ENCODE measurements at regions not wholly inside any gene's neighbourhood (a gene's known extent, or its start where the extent isn't known, plus 50 kb on each side); places are given as distances from the start of the nearest gene placed in this dataset.

GRCh38 chr2:207254591-207255464 is 89.1 kb upstream of the KLF7 start:
- Histone ChIP-seq H3K27ac (peak overlapping the region in 3 of 5 donors; percentile 39 to 77 (median 76)), H3K36me3 (no peaks in the 10 kb centered on the region), H3K27me3 (no peaks in the 10 kb centered on the region), H3K9me3 (no peaks in the 10 kb centered on the region), H3K4me1 (peaks cover 22 to 53% (median 36%) of the 10 kb centered on the region in 4 donors), H3K4me3 (no peak overlapping the region)
- no peak for DNase-seq
- TF ChIP-seq POLR2A (IDR thresholded peaks at IDR 0.05) (no peak), POLR2AphosphoS5 (IDR thresholded peaks at IDR 0.05) (no peak), EP300 (IDR thresholded peaks at IDR 0.05) (no peak), CTCF (IDR thresholded peaks at IDR 0.05) (no peak)
- 51 to 66% (median 60%) methylated on average over 9 of the region's 9 CpGs for WGBS, 5 donors
- intact Hi-C loops (cut with DNase I; ENCODE audit: low total_unique reads): no loop called here

GRCh38 chr2:207255565-207256470 is 90.1 kb upstream of the KLF7 start:
- WGBS, 5 donors: 83 to 87% (median 85%) methylated on average over 17 of the region's 17 CpGs
- peak overlapping the region in 4 of 5 donors; percentile 0 to 77 (median 58) for H3K27ac ChIP-seq
- no peak overlapping the region for H3K4me3 ChIP-seq
- no peak for DNase-seq
- no peaks in the 10 kb centered on the region for H3K27me3 ChIP-seq
- H3K9me3 ChIP-seq: no peaks in the 10 kb centered on the region
- no peaks in the 10 kb centered on the region for H3K36me3 ChIP-seq
- H3K4me1 ChIP-seq: peaks cover 22 to 53% (median 36%) of the 10 kb centered on the region in 4 donors
- intact Hi-C loops (cut with DNase I; ENCODE audit: low total_unique reads): no loop called here
- TF ChIP-seq POLR2AphosphoS5 (IDR thresholded peaks at IDR 0.05): no peak
- TF ChIP-seq EP300 (IDR thresholded peaks at IDR 0.05): no peak
- TF ChIP-seq CTCF (IDR thresholded peaks at IDR 0.05): no peak
- TF ChIP-seq POLR2A (IDR thresholded peaks at IDR 0.05): no peak

GRCh38 chr2:207256476-207257207 is 90.9 kb upstream of the KLF7 start:
- no peaks in the 10 kb centered on the region for H3K27me3 ChIP-seq
- H3K9me3 ChIP-seq: no peaks in the 10 kb centered on the region
- DNase-seq: peak in 1 of 2 donors; percentile 25
- H3K27ac ChIP-seq: peak overlapping the region; percentile 14 to 77 (median 72)
- no peaks in the 10 kb centered on the region for H3K36me3 ChIP-seq
- peaks cover 22 to 53% (median 36%) of the 10 kb centered on the region in 4 donors for H3K4me1 ChIP-seq
- no peak for TF ChIP-seq POLR2AphosphoS5 (IDR thresholded peaks at IDR 0.05)
- no peak for TF ChIP-seq POLR2A (IDR thresholded peaks at IDR 0.05)
- TF ChIP-seq EP300 (IDR thresholded peaks at IDR 0.05): no peak
- TF ChIP-seq CTCF (IDR thresholded peaks at IDR 0.05): no peak
- intact Hi-C loops (cut with DNase I; ENCODE audit: low total_unique reads): no loop called here
- WGBS, 5 donors: 49 to 74% (median 55%) methylated on average over 8 to 10 of the region's 10 CpGs
- no peak overlapping the region for H3K4me3 ChIP-seq

All from stomach (tissue), 8 donors.